ENCODE measurements at regions not wholly inside any gene's neighbourhood (a gene's known extent, or its start where the extent isn't known, plus 50 kb on each side); places are given as distances from the start of the nearest gene placed in this dataset.

DNA sequence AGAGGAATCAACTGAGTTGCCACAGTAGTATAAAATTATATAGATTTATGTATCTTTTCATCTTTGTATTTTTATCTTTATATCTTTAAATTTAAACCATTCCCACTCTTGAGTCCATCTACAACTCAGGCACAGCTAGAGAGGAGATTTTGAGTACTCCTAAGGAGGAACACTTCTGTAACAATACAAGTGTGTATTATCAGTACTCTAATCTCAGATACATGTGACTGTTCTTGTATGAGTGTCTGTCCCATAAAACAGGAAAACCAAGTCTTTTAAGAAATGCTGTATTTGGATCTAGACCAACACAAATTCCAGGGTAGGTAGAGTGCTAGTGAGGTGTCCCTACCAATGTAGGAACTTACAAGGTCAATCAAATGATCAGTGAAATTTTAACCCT lies 1428.0 kb upstream of the LRRTM3 start:
- Histone ChIP-seq H3K27me3 (replicated peaks; ENCODE audit: insufficient read depth, low read length) (no peaks in the 10 kb centered on the region), H3K4me3 (ENCODE audit: low read length) (no peak overlapping the region), H3K9ac (ENCODE audit: low read length) (no peak overlapping the region), H3K9me3 (replicated peaks; ENCODE audit: insufficient read depth, low read length) (no peaks in the 10 kb centered on the region), H3K4me2 (ENCODE audit: low read depth, low read length) (no peak overlapping the region), H3K4me1 (ENCODE audit: low read length) (peaks cover 15% of the 10 kb centered on the region), H3K9me2 (replicated peaks; ENCODE audit: insufficient read depth, low read length) (no peaks in the 10 kb centered on the region), H2AFZ (ENCODE audit: low read length) (no peak overlapping the region), H3K27ac (ENCODE audit: low read length) (no peak overlapping the region), H4K20me1 (ENCODE audit: insufficient read depth, low read length) (no peaks in the 10 kb centered on the region), H3K36me3 (replicated peaks; ENCODE audit: insufficient read depth, low read length) (no peaks in the 10 kb centered on the region), H3K79me2 (ENCODE audit: low read length) (no peaks in the 10 kb centered on the region), H3F3A (ENCODE audit: insufficient read depth, low read length) (peaks cover 8% of the 10 kb centered on the region; the same call in 1 of the 2 replicates)
- TF ChIP-seq EZH2phosphoT487 (IDR thresholded peaks at IDR 0.05; ENCODE audit: low read length) (no peak), EZH2 (optimal IDR thresholded peaks at IDR 0.05; ENCODE audit: low read depth, low read length) (no peak)
- TF ChIP-seq, protein P1, sequence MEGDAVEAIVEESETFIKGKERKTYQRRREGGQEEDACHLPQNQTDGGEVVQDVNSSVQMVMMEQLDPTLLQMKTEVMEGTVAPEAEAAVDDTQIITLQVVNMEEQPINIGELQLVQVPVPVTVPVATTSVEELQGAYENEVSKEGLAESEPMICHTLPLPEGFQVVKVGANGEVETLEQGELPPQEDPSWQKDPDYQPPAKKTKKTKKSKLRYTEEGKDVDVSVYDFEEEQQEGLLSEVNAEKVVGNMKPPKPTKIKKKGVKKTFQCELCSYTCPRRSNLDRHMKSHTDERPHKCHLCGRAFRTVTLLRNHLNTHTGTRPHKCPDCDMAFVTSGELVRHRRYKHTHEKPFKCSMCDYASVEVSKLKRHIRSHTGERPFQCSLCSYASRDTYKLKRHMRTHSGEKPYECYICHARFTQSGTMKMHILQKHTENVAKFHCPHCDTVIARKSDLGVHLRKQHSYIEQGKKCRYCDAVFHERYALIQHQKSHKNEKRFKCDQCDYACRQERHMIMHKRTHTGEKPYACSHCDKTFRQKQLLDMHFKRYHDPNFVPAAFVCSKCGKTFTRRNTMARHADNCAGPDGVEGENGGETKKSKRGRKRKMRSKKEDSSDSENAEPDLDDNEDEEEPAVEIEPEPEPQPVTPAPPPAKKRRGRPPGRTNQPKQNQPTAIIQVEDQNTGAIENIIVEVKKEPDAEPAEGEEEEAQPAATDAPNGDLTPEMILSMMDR (IDR thresholded peaks at IDR 0.05; ENCODE audit: low read length): no peak
- DNase-seq: no peak

DNA sequence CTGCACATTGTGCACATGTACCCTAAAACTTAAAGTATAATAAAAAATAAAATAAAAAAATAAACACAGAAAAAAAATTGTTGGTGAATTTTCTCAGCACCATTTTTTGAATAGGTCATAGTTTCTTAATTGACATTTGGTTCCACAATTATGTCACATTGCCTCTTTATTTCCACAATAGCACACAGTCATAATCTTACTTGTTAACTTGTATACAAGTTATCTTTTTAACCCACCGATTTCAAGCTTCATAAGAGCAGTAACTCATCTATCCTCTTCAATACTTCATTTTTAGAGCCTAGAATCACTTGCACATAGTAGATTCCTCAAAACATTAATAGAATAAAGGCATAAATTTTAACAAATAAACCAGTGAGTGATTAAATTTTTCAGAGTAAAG lies 1425.1 kb upstream of the LRRTM3 start:
- Histone ChIP-seq H3F3A (ENCODE audit: insufficient read depth, low read length) (peaks cover 8% of the 10 kb centered on the region; the same call in 1 of the 2 replicates), H3K4me3 (ENCODE audit: low read length) (no peak overlapping the region), H3K4me2 (ENCODE audit: low read depth, low read length) (peak overlapping the region; percentile 57), H3K27me3 (replicated peaks; ENCODE audit: insufficient read depth, low read length) (no peaks in the 10 kb centered on the region), H3K9me3 (replicated peaks; ENCODE audit: insufficient read depth, low read length) (no peaks in the 10 kb centered on the region), H3K36me3 (replicated peaks; ENCODE audit: insufficient read depth, low read length) (no peaks in the 10 kb centered on the region), H4K20me1 (ENCODE audit: insufficient read depth, low read length) (no peaks in the 10 kb centered on the region), H3K4me1 (ENCODE audit: low read length) (peaks cover 15% of the 10 kb centered on the region), H3K27ac (ENCODE audit: low read length) (peak overlapping the region; percentile 83), H3K9me2 (replicated peaks; ENCODE audit: insufficient read depth, low read length) (no peaks in the 10 kb centered on the region), H3K79me2 (ENCODE audit: low read length) (no peaks in the 10 kb centered on the region), H3K9ac (ENCODE audit: low read length) (peak overlapping the region; percentile 50; the same call in 1 of the 2 replicates), H2AFZ (ENCODE audit: low read length) (peak overlapping the region; percentile 14)
- DNase-seq: peak; percentile 16
- TF ChIP-seq EZH2phosphoT487 (IDR thresholded peaks at IDR 0.05; ENCODE audit: low read length): no peak

DNA sequence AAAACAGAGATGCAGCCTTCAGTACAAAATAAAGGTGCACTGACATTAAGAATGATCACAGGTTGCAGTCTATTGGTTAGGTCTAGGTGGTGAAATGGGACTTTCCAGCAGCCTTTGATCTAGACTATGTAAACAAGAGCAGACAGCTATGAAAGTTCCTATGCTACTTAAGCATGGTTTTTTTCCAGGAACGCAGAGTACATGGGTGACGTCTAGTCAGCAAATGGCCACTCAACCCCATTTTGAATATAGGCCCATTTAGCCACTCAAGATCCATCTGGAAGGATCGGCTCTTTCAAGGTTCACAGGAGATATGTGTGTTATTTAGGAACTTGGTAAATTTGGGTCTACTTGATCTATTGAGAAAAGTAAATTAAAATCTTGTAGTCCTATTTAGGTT lies 1424.6 kb upstream of the LRRTM3 start:
- H2AFZ ChIP-seq (ENCODE audit: low read length): peak overlapping the region; percentile 64
- H3K9me3 ChIP-seq (replicated peaks; ENCODE audit: insufficient read depth, low read length): no peaks in the 10 kb centered on the region
- H3K27ac ChIP-seq (ENCODE audit: low read length): peak overlapping the region; percentile 83
- no peaks in the 10 kb centered on the region for H3K79me2 ChIP-seq (ENCODE audit: low read length)
- peaks cover 15% of the 10 kb centered on the region for H3K4me1 ChIP-seq (ENCODE audit: low read length)
- no peaks in the 10 kb centered on the region for H3K9me2 ChIP-seq (replicated peaks; ENCODE audit: insufficient read depth, low read length)
- H3K4me2 ChIP-seq (ENCODE audit: low read depth, low read length): peak overlapping the region; percentile 57
- H3K4me3 ChIP-seq (ENCODE audit: low read length): no peak overlapping the region
- no peak for TF ChIP-seq EZH2 (optimal IDR thresholded peaks at IDR 0.05; ENCODE audit: low read depth, low read length)
- no peak for TF ChIP-seq EZH2phosphoT487 (IDR thresholded peaks at IDR 0.05; ENCODE audit: low read length)
- H3F3A ChIP-seq (ENCODE audit: insufficient read depth, low read length): peaks cover 8% of the 10 kb centered on the region; the same call in 1 of the 2 replicates
- H3K27me3 ChIP-seq (replicated peaks; ENCODE audit: insufficient read depth, low read length): no peaks in the 10 kb centered on the region
- H4K20me1 ChIP-seq (ENCODE audit: insufficient read depth, low read length): no peaks in the 10 kb centered on the region
- peak; percentile 97 for DNase-seq
- peak overlapping the region; percentile 50; the same call in 1 of the 2 replicates for H3K9ac ChIP-seq (ENCODE audit: low read length)
- no peaks in the 10 kb centered on the region for H3K36me3 ChIP-seq (replicated peaks; ENCODE audit: insufficient read depth, low read length)

DNA sequence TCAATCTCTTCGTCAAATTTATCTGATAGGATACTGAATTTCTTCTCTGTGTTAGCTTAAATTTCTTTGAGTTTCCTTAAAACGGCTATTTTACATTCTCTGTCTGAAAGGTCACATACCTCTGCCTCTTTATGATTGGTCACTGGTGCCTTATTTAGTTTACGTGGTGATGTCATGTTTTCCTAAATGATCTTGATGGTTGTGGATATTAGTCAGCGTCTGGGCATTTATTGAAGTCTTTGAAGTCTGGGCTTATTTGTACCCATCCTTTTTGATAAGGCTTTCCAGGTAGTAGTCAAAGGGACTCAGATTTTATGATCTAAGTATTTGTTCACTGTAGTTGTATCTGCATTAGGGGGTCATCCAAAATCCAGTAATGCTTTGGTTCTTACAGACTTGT lies 1407.5 kb upstream of the LRRTM3 start:
- no peak overlapping the region for H3K9ac ChIP-seq (ENCODE audit: low read length)
- H3K4me3 ChIP-seq (ENCODE audit: low read length): no peak overlapping the region
- DNase-seq: no peak
- no peaks in the 10 kb centered on the region for H3K36me3 ChIP-seq (replicated peaks; ENCODE audit: insufficient read depth, low read length)
- TF ChIP-seq EZH2phosphoT487 (IDR thresholded peaks at IDR 0.05; ENCODE audit: low read length) (no peak), EZH2 (optimal IDR thresholded peaks at IDR 0.05; ENCODE audit: low read depth, low read length) (no peak)
- TF ChIP-seq, protein P1 (IDR thresholded peaks at IDR 0.05; ENCODE audit: low read length): no peak
- H4K20me1 ChIP-seq (ENCODE audit: insufficient read depth, low read length): no peaks in the 10 kb centered on the region
- H3K9me2 ChIP-seq (replicated peaks; ENCODE audit: insufficient read depth, low read length): no peaks in the 10 kb centered on the region
- no peaks in the 10 kb centered on the region for H3K27me3 ChIP-seq (replicated peaks; ENCODE audit: insufficient read depth, low read length)
- H3K9me3 ChIP-seq (replicated peaks; ENCODE audit: insufficient read depth, low read length): no peaks in the 10 kb centered on the region
- no peak overlapping the region for H2AFZ ChIP-seq (ENCODE audit: low read length)
- no peak overlapping the region for H3K4me2 ChIP-seq (ENCODE audit: low read depth, low read length)
- H3K4me1 ChIP-seq (ENCODE audit: low read length): no peaks in the 10 kb centered on the region
- H3K27ac ChIP-seq (ENCODE audit: low read length): no peak overlapping the region
- H3K79me2 ChIP-seq (ENCODE audit: low read length): no peaks in the 10 kb centered on the region
- no peaks in the 10 kb centered on the region for H3F3A ChIP-seq (ENCODE audit: insufficient read depth, low read length)

Measured in MM.1S (cell line).